ENCODE measurements at regions not wholly inside any gene's neighbourhood (a gene's known extent, or its start where the extent isn't known, plus 50 kb on each side); places are given as distances from the start of the nearest gene placed in this dataset.

DNA sequence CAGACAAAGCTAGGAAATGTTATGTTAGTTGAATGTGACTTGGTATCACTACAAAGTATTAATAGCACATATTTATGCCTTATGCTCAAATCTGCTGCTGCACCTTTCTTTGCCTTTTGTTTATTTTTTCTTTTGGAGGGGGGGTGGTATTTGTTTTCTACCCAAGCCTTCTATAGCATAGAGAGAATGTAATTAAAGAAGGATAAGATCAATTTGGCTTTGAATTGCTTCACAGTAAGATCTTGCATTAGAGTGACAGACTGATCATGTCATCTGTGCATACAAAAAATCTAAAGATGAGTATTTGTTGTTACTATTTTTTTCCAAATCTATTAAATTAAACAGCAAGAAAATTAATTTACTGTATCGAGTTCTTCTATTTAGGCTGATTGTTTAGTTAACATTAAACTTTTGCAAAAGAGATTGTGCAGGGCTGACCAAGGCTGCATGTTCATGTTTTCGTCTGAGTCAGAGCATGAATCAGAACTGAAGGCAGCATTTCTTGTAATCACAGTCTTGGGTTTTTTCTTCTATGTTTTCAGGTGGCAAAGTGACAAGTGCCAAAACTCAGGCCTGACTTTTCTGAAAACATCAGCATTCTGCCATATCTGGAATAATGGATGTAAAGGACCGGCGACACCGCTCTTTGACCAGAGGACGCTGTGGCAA lies 1007.1 kb upstream of the WWC1 start:
- TF ChIP-seq, protein P1, sequence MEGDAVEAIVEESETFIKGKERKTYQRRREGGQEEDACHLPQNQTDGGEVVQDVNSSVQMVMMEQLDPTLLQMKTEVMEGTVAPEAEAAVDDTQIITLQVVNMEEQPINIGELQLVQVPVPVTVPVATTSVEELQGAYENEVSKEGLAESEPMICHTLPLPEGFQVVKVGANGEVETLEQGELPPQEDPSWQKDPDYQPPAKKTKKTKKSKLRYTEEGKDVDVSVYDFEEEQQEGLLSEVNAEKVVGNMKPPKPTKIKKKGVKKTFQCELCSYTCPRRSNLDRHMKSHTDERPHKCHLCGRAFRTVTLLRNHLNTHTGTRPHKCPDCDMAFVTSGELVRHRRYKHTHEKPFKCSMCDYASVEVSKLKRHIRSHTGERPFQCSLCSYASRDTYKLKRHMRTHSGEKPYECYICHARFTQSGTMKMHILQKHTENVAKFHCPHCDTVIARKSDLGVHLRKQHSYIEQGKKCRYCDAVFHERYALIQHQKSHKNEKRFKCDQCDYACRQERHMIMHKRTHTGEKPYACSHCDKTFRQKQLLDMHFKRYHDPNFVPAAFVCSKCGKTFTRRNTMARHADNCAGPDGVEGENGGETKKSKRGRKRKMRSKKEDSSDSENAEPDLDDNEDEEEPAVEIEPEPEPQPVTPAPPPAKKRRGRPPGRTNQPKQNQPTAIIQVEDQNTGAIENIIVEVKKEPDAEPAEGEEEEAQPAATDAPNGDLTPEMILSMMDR (IDR thresholded peaks at IDR 0.05) = no peak

DNA sequence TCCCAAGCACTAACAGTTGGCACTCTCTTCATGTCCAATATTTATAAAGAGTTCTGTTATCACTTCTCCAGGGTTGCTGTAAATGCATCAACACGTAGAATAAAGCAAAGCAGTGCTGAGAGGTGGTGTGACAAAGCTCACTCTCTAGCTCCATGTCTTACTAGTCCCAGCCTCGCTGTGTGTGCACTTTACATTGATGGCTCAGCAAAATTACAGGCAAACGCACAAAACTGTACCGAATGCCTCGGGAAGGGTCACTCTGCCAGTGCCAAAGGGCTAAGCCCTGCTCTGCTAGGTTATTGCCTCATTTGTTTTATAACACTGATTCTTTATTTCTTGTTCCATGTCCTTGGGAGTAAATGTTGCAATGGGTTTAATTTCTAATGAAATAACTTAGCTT lies 1005.9 kb upstream of the WWC1 start:
- TF ChIP-seq, protein P1 (IDR thresholded peaks at IDR 0.05) = no peak

DNA sequence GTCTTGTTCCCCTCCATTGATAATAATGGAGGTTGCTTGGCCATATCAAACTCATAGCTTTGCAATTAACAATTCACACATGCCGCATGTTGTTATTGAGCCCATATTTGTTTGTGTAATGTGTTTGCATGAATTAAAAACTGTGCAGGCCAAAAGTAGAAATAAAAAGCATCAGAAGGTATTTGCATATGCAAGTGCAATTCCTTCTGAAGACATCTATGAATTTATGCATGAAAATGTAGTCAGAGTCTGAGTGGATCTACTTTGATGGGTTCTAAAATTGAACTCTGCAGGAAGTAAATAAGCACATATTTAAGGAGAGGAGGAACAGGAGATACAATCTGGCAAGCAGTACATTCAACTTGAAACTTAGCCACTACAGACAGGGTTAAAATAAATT lies 1004.6 kb upstream of the WWC1 start:
- TF ChIP-seq, protein P1 (IDR thresholded peaks at IDR 0.05) = no peak

DNA sequence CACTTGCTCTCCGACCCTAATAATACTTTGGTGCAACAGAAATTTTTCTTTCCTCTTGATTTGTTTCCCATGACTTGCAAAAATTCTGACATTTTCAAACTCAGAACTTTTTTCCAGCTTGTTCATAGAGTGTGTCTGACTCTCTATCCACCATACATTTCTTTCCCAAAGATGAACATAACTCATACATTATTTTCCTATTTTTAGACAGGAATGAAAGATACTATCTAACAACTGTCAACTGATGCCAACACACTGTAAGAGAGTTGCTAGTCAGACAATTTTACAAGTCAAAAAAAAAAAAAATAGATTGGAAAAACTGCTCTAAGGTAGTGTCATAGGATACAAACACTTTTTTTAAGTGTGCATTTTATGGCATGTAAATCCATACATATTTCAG lies 1001.0 kb upstream of the WWC1 start:
- TF ChIP-seq, protein P1 (IDR thresholded peaks at IDR 0.05) = no peak

DNA sequence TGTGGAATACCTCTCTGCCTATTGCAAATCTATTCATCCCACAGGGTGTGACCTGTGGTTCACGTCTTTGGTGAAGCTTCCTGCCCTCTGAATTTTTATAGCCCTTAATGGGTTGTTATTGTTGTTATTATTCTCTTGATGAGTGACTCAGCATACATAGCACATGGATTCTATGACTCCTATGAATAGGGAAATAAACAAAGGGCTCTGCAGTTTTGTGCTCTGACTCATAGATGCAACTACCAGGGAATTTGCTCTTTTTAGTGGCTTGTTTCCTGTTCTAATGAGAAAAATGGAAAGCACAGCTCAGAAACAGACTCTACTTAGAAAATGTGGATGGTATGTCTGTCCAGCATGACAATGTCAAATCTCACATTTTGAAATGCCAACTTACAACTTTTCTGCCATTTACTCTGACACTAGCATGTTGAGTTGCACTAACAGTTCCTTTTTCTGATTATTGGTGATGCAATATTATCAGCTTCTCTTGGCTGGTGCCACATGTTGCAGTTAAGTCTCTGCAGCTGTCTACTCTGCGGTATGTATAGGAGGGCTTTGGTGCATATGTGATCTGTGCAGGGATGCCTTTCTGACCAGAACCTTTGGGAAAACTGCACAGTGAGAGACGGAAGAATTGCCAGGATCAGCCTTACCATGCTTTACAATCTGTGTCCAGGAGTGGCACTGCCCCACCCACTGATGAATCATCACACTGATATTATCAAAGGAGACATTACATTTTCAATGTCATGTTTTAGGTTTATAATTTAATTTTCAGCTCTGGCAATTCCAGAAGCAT lies 996.4 kb upstream of the WWC1 start:
- TF ChIP-seq, protein P1 (IDR thresholded peaks at IDR 0.05) = no peak

DNA sequence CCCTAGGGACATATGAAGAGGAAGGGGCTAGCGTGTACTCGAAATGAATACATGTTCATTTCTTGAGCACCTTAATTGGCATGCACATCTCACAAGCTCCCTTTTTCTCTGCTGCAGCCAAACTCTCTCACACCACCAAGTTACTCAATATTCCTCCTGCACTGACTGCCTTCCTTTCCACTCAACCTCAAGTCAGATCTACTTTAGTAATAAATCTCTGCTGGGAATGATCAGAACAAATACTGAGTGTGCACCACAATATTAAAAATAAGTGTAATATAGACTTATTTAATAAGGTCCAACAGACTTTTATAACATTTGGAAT lies 995.8 kb upstream of the WWC1 start:
- TF ChIP-seq, protein P1 (IDR thresholded peaks at IDR 0.05) = no peak

DNA sequence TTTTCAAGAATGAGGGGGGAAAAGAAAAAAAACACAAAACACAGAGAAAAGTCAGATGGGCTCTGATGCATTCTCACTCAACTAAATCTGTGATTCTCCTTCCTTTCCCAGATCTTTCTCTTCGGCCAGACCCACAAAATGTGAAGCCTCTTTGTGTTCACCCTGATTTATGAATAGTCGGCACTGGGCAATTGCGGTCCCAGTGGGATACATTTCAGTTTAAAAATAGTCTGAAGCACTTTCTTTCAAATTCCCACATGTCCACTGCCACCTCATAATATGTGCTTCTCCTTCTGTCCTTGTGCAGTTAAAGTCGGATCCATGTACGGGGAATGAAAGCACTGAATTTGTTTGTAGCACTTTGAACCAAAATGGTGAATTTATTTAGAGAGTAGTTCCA lies 995.4 kb upstream of the WWC1 start:
- TF ChIP-seq, protein P1 (IDR thresholded peaks at IDR 0.05) = no peak

All from LNCAP (cell line).